Inferior parietal cortex (tissue), 1 donor: ENCODE measurements at regions not wholly inside any gene's neighbourhood (a gene's known extent, or its start where the extent isn't known, plus 50 kb on each side); places are given as distances from the start of the nearest gene placed in this dataset.

ENCODE experiments used
- DNase-seq: peaks from one replicate; pipeline ENCODE4 v3.0.0-alpha.2; 2016; ENCODE audit errors: extremely low spot score

- DNase-seq = no peak
Measured at GRCh38 chr9:79201636-79202035, 370.1 kb upstream of the TLE4 start.

DNA sequence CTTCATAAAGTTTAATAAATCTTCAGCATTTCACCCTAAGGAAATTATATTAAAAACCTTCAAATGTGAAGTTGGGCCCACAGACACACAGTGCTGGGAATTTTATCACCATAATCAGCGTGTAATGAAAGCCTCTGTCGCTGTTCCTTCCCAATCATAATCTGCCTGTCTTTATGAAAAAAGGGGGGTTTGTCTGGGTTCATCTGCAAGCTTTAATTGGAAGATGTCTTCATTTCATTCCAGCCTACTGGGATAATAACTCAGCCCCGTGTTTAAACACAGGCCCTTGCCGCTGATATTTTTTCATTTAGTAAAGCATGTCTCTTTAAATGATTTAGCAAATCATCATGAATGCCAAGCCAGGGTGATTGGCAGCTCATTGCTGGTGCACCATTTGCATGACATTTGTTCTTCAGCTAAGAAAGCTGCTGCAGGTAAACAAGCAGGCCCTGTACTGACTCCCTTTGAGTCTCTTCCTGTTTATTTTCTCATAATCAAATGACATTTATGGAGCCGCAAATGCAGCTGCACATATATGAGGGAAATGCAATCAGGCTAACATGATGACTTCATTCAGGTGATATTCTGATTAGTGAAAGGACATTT lies 362.9 kb upstream of the TLE4 start:
- DNase-seq = no peak

- no peak for DNase-seq
Measured at GRCh38 chr9:79210541-79211243, 361.1 kb upstream of the TLE4 start.

GRCh38 chr9:79213417-79214125 lies 358.2 kb upstream of the TLE4 start:
- no peak for DNase-seq

DNA sequence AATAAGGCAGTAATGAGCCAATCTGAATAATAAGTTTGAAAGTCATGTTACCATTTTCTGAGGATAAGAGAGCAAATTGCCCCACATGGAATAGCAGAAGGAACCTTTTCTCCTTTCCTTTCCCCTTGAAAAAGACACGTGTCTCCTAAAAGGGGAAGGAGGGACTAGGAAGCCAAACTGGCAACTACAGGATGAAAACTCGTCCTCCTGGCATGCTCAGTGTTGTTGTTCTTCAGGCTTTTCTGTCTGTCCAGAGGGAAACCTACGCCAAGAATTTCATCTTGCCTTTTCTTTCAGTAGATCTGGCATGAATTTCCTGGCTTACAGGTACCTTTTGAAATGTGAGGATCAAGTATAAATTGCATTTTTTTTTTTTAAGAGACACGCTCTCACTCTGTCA lies 355.9 kb upstream of the TLE4 start:
- no peak for DNase-seq

DNA sequence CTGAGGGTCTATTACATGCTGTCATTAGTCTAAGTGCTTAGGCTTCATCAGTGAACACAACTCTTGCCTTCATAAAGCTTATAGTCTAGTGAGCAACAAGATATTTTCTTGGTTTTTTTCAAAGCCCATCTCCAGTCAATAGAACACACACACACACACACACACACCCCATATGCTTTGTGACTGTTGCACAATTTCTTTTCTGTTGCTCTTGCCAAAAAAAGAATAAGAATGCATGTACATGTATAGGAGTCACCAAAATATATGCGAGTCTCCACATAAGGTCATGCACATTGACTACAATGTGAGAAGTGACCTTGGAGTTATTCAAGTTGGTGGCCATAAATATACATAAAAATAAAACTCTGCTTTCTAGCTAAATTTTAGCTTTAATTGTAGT lies 351.5 kb upstream of the TLE4 start:
- DNase-seq = no peak

GRCh38 chr9:79220666-79221065 lies 351.1 kb upstream of the TLE4 start:
- DNase-seq = no peak

DNA sequence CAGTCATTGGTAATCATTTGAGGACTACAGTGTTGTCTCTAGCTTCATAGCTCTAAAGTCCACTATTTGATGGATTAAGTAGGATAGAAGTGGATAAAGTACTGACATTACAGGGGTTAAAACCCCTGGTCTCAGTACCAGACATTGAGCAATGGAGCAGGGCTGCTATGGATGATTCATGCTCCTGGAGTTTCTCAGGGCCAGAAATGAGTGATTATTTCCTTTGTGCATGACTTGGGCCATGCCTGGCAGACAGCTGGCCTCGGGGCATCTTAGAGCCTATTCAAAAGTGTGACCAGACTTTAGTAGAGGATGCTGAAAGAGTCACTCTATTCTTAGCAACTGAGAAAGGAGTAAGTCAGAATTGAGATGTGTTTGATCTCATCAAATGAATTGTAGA lies 350.7 kb upstream of the TLE4 start:
- DNase-seq = no peak

GRCh38 chr9:79222483-79222882 lies 349.3 kb upstream of the TLE4 start:
- DNase-seq = no peak

DNA sequence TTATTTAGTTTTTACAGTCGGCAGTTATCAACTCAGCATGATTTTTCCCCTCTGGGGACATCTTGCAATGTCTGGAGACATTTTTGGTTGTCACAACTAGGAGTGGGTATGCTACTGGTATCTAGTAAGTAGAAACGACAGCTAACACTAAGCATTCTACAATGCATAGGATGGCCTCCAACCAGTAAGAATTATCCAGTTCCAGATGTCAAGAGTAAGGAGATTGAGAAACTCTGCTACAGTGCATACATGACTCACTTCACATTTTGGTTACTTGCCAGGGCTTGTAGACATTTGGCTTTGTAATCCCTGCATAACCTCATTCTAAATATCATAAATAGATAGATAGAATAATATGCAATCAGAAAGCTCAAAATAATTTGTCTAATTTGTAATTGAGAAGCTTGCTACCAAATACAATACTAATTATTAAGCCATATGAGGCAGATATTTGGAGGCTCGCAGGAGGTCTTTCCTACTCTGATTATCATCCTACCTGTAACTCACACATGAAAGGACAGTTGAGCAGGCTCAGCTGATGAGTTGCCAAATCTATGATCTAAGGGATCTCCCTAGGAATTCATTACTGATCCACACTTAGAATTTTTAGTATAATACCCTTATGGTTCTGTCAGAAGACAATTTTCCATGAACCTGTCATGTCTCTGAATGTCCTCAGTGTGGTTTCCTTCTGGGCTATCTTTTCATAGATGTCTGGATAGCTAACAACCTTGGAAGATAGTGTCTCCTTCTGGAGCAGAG lies 346.9 kb upstream of the TLE4 start:
- no peak for DNase-seq

DNA sequence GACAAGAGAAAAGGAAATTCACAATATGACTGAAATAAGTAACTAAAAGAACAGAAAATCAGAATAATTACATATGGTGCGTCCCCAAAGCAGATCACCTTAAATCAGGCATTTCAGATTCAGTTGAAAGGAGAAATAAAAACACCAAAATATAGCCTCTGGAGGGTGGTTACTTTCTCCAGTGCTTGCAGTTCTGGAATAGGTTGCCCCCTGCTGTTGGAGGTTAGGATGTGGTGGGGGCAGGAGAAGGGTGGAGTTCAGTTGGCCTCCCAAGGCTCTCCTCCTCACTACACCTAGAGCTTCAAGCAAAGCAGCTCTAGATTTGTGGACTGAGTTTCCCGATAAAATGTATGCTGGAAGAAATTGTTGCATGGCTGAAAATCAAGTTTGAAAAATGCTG lies 338.2 kb upstream of the TLE4 start:
- DNase-seq = no peak

GRCh38 chr9:79236466-79236865 lies 335.3 kb upstream of the TLE4 start:
- no peak for DNase-seq

DNA sequence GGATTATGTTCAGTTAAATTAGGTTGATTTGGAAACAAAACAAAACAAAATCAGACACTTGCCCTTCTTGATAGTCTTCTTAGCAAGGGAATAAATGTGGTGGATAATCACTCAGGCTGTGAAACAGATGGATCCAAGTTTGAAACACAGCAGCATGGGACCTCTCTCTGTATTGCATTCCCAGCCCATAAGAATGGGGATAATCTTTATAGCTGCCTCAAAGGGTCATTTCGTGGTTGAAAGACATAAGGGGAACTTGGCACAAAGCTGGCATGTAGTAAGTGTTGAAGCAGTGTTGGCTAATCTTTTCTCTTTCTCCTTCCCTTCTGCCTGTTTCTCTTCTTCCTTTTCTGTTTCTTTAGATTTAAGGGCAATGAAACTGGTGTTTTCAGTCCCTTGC lies 333.9 kb upstream of the TLE4 start:
- DNase-seq = no peak

DNA sequence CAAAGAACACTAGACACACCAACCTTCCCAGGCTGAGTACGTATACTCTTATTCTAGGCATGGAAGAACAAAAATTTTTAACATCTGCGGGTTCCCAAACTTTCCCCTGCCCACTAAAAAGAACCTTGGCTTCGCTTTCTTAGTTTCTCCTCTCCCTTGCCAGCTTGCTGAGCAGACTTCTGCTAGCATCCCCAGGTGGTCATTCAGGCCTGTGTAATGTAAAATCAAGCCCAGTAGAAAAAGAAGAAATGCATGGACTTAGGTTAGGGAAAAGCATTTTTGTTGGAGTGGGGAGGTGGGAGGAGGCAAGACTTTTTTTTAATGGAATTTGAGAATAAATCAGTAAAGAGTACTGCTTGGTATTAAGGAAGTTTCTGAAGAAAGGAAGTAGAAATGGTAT lies 331.0 kb upstream of the TLE4 start:
- no peak for DNase-seq

GRCh38 chr9:79242489-79242888 lies 329.3 kb upstream of the TLE4 start:
- no peak for DNase-seq

DNA sequence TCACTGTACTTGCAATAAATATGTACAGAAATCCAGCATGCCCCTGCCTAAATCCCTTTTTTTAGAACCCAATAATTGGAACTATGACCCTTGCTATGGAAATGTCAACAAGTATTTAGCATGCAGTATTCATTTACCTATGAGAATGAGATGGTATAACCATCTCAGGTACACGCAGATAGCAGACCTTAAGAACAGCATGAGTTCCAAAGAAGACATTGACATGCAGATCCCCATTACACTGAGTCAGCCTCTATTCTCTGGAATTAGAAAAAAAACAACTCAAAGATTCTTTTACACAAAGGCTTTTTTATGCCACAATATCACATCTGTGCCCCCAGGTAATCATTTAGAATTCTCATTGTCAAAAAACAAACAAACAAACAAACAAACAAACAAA lies 325.6 kb upstream of the TLE4 start:
- no peak for DNase-seq

DNA sequence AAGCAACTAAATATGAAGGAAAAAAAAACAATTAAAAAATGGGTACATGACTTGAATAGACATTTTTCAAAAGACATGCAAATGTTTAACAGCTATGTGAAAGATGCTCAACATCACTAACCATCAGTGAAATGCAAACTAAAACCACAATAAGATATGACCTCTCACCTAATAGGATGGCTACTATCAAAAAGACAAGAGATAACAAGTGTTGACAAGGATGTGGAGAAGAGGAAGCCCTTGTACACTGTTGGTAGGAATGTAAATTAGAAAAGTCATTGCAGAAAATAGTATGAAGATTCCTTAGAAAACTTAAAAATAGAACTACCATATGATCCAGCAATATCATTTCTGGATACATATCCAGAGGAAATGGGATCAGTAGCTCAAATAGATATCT lies 324.7 kb upstream of the TLE4 start:
- DNase-seq = no peak

DNA sequence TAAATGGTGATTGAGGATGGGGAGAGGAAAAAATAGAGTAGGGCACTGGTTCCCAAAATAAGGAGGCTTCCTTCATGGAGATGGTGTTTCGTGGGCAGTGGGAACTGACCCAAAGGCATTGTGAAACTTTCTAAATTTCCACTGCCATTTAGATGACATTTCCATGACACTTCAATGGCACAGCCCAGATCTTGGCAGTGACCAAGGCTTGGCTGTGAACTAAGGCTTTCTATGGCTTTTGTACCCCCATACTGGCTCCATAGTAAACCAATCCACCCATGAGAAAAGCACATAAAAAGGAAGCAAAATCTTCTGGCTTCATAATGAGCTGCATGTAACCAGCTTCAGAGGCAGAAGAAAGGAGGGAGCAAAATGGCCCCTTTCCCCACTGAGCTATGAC lies 321.0 kb upstream of the TLE4 start:
- DNase-seq = no peak

DNA sequence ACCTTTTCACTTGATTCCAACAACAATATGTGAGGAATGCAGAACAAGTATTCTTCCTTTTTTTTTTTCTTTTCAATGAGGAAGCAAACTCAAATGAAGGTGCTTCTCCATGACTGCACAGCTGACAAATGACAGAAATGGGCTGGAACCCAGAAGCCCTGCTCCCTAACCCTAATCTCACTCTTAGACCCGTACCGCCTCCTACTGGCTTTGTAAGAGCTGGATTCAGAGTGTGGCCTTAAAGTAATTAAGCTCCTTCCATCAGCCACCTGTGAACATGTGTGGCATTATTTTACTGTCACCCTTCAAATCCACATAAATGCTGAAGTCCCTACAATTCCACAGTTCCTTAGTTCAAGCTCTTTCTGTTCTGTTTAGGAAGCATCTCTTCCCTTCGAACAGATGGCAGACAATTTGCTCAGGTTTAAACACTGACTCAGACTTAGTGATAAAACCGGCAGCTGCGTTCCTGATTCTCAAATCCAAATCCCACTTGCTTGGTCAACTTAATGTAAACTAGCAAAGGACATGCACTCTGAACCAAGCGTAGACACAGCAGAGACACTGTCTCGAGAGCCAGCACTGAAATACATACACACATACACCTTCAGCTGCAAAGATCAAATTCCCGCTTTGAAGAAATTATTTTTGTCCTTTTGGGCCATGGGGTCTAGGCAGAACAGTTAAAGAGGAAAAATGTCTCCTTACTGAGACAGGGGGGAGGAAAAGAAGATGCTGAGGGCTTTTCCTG lies 316.7 kb upstream of the TLE4 start:
- no peak for DNase-seq

DNA sequence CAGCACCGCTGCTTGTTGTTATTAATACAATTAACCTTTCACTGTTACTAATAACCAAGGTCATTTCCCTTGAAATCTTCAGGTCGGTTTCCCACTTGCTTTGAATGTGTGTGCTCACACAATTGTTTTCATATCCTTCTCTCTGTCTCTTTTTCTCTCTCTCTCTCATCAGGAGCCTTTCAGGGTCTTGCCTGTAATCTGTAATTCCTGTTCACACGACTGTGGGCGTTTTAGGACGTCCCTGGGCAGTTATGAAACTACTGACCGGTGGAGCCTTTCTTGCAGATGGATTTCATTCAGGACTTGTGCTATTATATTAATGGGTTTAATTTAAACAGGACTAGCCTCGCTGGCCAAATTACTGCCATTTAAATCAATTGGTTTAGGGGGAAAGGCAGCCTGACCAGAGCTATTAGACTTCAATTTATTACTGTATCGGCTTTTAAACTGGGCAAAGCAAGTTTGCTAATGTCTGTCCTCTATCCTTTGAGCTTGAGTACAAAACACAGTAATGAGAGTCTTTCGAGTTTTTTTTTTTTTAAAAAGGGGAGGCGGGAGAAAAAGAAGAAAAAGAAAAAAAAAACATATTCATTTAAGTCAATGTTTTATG lies 316.0 kb upstream of the TLE4 start:
- DNase-seq = no peak

DNA sequence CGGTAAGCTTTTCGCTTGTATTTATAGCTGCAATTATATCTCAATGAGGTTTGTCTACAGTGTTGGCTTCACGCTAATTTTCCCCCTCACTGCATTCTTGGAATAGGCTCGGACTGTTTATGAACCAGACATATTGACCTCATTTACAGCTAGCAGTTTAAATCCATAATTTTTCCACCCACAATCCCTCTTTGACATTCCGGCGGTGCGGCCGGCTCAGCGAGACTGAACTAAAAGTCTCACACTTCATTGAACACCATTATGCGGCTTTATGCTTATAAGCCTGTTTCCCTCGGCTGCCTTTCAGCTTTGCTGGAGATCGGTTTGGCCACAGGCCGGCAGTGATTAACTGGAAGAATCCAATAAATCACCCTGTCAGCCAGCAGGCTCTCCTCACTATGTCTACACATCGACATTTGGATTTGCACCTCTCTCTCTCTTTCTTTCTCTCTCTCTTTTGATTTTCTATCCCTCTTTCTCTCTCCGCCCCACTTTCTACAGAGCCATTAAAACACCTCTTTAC lies 315.0 kb upstream of the TLE4 start:
- DNase-seq = peak; percentile 39
